SHP77 treated with DMSO at 0.1 percent for 48 hours (cell line): ENCODE measurements at regions not wholly inside any gene's neighbourhood (a gene's known extent, or its start where the extent isn't known, plus 50 kb on each side); places are given as distances from the start of the nearest gene placed in this dataset.

Experiments used
- DNase-seq: peaks from one replicate; lab custom pipeline; 2025; lab: John Stamatoyannopoulos, UW

DNA sequence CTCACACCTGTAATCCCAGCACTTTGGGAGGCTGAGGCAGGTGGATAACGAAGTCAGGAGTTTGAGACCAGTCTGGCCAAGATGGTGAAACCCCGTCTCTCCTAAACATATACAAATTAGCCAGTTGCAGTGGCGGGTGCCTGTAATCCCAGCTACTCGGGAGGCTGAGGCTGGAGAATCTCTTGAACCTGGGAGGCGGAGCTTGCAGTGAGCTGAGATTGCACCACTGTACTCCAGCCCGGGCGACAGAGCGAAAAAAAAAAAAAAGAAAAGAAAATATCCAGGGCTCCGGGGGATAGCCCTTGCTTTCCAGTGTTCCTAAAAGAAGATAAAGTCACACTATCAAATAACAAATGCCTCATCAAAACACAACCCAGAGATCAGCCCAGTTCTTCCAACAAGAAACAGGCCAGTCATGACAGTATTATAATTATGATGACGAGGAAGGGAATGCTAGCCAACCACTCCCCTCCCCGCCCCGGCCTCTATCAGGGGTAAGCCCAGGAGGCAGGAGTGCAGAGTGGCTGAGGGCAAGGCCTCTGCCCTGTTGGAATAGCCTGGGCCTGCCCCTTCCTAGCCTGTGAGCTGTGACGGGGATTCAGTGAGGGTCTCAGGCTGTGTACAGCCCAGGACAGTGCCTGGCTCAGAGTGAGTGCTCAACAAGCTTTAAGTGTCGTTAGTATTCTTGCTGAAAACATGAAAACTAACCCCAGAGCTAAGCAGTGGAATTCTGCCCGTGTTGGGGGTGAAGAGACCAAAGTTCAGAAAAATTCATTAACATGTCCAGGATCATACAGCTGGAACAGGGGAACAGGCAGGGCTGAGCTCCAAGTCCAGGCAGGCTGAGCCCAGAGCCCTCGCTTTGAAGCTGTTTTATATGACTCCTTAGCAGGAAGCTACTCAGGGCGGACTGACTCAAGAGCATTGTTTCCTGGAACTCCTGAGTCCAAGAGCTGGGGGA is 54.3 kb downstream of the FAM241B start:
- no peak for DNase-seq

DNA sequence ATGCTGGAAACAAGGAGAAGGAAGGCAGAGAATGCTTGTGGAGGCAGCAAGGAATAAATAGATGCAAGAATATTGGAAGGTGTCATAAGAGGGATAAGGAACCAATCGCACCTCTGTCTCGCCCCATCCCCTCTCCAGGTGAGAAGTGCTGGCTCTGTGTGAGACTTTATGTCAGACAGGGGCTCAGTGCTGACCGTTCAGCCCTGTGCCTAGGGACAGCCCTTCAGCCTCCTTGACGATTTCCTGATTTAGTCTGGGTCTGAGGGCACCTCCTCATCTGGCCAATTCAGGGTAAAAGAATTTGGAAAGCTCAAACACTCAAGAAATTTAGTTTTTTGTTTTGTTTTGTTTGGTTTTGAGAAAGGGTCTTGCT is 54.9 kb downstream of the FAM241B start:
- no peak for DNase-seq

DNA sequence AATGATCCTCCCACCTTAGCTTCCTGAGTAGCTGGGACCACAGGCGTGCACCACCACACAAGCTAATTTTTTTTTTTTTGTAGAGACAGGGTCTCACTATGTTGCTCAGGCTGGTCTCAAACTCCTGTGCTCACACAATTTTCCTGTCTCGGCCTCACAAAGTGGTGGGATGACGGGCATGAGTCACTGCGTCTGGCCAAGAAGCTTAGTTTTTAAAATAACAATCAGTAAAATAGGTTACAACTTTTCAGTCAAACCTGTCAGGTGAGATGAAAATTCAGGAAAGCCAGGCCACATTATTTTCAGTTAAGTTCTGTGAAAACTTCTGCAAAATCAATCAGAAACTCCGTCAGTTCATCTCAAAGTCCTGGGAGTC is 55.4 kb downstream of the FAM241B start:
- DNase-seq, result no peak

DNA sequence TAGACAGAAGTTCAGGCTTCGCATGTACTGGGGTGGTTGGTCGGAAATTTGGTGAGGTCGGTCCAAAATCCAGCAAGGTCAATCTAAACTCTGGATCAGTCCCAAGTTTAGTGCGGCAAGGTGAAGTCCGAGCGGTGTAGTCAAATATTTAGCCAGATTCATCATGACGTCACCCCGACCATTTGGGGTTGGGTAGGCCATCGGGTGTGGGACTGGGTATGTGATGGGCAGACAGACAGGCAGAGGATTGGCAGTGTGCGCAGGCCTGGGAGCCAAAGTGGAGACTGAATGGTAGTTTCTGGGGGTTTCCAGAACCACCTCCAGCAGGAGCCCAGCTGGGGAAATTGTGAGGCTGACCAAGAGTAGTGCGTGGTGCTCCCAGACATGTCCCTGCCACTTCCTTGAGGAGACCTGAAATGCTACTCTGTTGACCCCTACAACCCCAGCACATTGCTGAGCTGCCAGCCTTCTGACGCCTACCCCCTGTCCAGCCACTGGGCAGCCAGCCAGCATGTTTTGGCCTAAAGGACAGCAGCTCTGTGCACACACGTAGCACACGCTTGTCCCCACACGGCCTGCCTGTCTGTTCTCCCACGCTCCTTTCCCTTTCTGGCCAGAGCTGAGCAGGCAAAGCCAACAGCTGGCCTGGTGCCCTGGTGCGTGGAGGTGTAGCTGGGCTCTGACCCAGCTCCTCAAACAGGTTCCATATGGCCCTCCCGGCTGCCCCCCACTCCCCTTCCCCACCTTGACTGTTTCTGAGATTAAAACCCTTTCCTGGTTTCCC is 55.9 kb downstream of the FAM241B start:
- DNase-seq, result no peak

DNA sequence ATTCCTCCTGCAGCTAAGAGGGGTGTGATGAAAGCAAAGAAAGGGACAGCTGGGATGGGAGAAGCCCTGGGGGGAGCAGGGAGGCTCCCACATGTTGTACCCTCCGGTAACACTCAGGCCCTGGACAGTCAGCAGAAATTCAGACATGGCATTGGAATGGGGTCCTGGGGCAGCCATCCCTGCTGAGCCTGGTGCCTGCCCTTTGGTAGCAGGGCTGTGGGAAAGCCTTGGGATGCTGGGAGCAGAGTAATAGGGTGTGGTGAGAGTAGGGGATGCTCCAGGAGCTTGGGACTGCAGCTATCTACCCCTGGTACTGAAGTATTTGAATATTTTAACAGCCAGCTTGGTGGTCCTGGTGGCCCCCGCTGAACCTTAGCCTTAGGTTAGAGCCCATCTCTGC is 56.8 kb downstream of the FAM241B start:
- DNase-seq, result no peak

DNA sequence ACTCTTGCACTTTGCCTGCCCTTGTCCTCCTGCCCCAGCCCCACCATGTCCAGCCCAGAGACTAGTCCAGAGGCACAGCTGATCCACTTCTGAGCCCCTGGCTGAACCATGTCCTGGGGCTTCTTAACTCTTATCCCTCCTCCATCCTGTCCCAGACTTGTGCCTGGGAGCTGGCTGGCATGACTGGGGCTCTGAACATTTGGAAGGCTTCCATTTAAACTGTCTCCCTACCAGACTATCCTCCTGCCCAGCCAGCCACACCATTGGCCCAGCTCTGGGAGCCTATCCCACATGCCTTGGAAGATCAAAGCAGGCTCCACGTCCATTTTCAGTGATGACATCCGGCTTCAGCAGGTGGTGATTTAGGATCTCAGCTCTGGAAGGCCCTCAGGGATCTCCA is 57.4 kb downstream of the FAM241B start:
- DNase-seq, result no peak

DNA sequence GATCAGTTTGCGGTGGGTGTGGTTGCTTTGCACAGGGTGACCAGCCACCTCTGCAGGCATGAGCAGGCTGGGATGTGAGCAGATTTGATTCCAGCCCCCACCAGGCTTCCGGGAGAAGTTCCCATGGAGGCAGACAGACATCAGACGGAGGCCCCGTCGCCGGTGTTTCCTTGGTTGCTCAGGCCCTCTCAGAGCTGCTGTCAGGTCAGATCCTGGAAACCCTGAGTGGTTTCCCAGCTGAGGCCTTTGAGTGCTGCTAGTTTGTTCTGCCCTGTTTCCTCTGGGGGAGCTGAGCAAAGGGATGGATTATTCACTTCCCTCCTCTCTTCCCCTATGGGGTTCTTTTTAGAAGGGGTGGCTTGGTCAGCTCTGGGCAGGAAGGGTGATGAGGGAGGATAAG is 62.2 kb downstream of the FAM241B start:
- no peak for DNase-seq

DNA sequence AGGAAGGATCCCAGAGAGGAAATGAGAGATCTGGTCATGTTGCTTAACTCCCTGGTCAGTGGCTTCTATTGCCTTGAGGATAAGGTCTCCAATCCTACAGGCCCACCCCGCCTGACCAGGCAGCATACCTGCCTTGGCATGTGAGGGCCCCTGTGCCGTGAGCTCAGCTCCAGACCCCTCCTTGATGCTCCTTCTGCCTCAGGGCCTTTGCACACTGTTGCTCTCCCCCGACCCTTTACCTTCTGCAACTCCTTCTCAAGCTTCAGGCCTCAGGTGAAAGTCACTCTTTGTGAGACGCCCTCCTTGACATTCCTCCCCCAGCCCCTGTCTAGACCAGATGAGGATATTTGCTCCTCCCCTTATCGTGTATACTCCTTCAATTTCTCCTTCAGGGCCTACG is 62.8 kb downstream of the FAM241B start:
- no peak for DNase-seq

DNA sequence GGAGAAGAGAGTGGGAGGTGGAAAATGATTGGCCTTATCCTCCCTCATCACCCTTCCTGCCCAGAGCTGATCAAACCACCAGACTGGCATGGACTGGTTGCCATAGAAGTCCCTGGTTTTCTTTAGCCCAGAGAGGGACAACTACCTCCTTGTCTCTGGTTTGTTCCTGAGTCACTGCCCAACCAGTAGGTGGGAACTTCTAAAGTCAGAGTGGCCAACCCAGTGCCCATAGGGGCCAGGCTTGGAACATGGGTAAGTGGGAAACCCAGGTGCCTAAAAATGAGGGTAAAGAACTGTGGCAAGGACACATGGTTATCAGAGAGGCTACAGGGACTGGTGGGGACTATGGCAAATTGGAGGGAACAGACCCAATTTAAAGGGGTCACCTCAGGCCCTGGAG is 63.8 kb downstream of the FAM241B start:
- no peak for DNase-seq

DNA sequence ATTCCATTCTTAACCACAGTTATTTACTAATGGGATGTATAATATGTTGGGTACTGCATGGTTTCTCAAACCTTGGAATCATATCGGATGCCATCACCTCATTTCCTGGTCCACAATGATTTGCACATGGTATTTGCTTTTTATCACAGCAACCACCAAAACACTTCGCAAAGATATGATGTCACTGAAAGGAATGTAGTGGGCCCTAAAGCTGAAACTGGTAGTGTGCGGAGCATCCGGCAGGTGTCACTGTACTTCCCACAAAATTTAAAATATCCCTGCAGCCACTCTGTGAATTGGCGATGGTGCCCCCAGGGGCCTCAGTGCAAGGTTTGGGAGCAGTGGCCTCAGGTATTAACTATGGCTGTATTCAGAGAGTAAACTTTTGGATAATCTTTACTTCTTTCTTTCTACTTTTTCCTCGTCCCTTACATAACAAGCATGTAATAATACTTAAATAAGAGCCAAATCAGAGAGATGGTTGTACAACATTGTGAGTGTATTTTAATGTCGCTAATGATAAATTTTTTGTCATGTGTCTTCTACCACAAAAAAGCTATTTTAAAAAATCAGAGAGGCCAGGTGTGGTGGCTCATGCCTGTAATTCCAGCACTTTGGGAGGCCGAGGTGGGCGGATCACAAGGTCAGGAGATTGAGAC is 66.2 kb downstream of the FAM241B start:
- no peak for DNase-seq

DNA sequence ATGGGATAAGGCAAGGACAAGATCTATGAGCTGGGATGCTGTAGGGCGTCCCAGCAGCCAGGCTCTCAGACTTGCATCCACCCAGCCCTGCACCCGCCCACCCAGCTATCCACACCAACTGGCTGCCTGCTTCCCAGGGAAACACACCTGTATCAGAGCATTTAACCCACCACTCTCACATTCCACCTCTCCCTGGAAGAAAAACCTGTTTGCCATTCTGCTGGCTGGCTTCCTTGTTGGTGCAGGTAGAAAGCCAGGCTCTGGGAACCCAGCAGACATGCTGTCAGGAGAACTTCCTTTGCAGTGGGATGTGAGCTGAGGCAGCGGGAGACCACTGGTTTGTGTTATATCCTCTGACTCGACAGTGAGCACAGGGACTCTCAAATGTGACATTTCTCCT is 67.0 kb downstream of the FAM241B start:
- DNase-seq, result no peak

DNA sequence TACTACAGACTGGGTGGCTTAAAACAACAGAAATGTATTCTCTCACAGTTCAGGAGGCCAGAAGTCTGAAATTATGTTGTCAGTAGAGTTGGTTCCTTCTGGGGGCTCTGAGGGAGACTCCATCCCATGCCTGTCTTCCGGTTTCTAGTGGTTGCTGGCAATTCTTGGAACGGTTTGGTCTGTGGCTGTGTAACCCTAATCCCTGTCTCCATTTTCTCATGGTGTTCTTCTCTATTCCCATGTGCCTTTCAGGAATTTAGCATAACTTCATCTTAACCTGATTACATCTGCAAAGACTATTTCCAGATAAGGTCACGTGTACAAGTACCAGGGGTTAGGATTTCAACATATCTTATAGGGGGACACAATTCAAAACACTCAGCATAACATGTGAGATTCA is 73.2 kb downstream of the FAM241B start:
- no peak for DNase-seq

DNA sequence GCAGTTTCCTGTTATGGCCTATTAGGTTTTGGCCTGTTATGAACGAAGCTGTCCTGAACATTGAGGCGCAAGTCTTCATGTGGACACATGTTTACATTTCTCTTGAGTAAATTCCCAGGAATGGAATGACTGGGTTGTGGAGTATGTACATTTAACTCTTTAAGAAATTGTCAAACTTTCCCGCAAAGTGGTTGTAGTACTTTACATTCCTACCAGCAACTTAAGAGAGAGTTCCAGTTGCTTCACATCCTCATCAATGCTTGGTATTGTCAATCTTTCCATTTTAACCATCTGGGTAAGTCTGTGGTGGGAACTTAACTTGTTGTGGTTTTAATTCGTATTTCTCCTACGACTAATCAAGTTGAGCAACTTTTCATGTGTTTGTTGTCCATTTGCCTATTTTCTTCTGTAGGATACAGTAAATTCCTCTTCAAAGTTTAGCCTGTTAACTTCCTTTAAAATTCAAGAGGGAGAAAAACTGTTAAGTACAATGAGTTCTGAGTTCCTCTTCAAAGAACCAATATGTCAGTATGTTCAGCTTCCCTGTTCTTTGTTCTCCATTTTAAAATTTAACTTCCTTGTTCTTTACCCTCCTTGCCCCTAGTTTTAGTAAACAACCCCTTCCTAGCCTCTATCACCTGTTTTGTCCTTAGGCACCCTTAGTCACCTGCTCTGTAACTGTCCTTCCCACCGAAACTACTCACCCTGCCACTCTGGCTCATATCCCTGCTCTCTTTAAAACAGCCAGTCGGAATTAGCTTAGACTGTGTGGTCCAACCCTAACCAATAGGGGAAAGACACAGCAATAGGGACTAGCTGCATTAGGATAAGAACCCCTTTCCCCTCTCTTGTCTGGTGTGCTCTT is 74.0 kb downstream of the FAM241B start:
- no peak for DNase-seq

DNA sequence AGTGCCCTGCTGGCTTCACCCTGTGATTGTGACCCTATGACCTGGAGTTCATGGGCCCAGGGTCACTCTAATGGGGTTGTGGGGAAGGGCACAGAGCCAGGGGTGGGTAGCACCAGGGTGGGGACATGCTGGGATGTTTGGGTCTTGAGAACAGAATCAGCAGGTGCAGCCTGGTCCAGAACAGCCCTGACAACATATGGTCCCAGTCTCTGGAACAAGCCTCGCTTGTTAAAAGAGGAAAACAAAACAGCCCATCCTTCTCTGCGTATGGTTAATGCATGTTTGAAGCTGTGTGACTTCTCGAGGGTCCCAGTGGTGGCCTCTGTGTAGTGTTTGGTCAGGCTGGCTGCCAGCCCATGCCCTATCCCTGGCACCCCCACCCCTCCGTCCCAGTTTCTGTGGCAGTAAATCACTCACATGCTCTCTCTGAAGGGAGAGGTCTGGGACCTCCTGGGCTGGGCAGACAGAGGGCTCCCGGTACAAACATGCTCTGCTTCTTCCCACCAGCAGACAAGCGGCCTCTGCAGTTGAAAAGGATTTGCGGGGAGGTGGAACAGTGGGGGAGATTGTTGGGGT is 79.4 kb downstream of the FAM241B start:
- no peak for DNase-seq

DNA sequence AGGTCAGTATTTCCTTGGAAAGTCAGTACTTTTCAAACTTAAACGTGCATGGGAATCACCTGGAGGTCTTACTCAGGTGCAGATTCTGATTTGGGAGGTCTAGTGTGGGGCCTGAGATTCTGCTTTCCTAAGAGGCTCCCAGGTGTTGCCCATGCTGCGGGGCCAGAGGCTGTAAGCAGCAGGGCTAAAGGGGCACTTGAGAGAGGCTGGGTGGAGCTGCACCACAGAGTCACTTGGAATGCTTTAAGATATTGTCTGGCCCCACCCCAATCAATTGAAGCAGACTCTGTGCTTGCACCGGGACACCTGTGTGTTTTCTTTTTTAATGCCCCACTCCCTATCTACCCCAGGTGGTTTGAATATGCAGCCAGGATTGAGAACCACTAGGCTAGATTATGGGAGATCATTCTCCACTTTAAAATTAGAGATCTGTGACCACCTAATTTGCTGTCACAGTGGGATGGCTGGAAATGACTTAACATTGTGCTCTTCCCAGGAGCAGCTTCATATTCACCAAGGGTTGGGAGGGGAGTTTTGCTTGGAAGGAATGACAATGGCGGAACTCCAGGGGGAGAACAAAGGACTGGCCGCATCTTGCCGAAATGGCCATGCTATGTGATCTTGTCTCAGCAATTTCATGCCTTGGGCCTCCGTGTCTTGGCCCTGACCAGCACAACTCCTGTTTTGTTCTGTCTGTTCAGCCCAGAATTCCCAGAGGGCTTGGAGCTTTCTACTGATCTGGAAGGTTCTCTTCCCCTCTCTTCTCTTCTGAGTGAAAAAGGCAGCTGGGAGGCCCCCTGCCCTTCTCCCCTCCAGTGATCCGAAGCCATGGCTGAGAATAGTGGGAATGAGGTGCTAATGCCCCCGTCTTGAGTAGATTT is 80.2 kb downstream of the FAM241B start:
- no peak for DNase-seq

DNA sequence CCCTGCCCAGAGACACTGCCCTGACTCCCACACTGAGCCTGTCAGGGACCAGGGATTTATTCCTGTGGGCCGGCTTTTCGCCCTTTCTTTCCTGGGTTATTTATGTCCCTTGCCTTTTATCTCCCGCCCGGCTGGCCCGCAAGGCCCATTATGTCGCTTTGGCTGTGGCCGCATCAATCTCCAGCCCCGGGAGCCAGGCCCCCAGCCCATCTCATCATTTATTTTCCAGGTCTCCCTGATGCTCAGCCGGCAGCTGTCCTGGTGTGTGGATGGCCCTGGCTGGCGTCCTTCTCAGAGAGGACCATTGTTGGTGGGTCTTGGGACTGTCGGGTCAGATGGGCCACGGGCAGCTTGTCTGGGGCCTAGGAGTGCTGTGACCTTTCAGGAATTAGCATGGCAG is 82.3 kb downstream of the FAM241B start:
- DNase-seq, result no peak

DNA sequence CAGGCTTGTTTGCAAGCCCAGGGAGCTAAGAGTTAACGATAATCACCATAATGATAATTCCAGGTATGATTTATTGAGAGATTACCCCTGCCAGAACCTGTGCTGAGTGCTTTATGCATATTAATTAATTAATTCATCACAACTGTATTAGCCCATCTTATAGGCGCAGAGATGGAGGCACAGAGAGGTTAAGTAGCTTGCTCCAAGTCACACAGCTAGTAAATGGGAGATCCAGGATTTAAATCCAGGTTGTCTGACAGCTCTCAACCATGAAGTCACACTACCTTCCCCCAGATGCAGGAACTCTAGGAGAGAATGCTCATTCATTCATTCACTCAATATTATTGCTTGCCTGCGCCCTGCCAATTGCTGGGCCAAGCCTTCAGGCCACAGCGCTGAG is 84.5 kb downstream of the FAM241B start:
- DNase-seq, result no peak

DNA sequence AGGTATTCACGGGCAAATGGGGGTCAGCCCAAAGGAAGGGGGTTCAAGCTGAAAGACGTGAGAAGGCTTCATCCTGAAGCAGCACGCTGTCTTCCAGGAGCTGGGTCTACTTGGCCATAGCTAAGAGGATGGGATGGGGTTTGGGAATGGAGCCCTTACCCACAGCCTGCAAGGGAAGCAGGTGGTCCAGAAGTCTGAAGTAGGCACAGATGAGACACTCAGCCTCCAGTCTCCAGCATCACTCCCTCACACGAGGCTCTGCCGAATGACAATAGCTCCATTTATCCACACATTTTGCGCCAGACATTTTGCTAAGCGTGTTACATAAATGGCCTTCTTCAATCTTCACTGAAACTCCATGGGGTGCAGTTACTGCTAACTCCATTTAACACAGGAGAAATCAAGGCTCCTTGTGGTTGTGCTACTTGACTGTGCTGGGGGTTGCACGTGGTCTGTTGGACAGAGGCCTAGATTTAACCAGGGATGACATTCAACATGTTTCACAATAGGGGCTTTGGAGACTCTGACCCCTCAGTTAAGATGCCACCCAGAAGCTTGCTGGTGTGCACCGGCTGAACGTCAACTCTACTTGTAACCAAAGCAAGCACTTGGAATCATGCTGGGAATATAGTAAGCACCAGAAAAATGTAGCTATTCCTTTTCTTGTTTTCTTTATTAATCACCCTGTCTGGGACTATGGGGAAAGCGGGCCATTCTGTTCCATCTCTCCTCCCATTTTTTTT is 85.3 kb downstream of the FAM241B start:
- DNase-seq, result no peak

DNA sequence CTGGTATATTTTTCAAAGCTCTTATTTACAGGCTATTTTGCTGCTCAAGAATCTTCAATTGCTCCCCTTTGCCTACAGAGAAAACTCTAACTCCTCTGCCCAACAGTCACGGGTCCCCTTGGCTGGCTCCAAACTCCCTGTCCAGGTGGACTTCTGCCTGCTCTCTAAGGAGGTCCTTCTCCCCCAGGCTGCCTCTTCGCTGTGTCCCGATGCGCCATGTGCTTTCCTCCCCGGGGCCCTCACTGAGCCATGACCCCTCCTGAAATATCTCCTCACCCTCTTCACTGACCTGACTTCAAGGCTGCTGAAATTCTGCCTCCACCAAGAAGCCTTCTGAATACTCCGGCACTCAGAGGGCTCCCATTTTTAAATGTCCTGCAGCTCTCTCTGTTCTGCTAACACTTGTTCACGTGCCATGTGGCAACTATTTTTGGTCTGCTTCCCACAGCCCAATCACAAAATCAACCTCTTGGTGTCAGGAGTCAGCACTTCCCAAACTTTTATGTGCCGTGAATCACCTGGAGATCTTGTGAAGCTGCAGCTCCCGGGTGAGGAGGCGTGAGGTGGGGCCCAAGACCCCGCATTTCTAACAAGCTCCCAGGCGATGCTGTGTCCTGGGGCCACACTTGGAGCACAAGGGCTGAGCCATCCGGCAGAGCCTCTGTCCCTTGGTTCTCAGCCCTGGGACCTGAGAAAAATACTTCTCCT is 85.7 kb upstream of the COL13A1 start:
- no peak for DNase-seq
